Panc1 (cell line): ENCODE measurements at regions not wholly inside any gene's neighbourhood (a gene's known extent, or its start where the extent isn't known, plus 50 kb on each side); places are given as distances from the start of the nearest gene placed in this dataset.

Experiments used
- ATAC-seq: fragments of 200-7000 bp; cut with Tn5 transposase; 2 replicates; pipeline ENCODE4 v1.9.1; 2020; ENCODE audit warnings: mild to moderate bottlenecking, moderate library complexity
- BruUV-seq: library from RNA; stranded (reverse); fragments of 400-500 nt; replicated peaks from 2 replicates; lab custom pipeline; 2021; lab: Mats Ljungman, UMichigan
- CTCF ChIA-PET: fragments of 300-600 bp; sonication (Branson Sonifier 250); formaldehyde crosslinking; loops from one replicate; lab custom pipeline; 2022; ENCODE audit warnings: antibody characterized with exemption; lab: Charles Lee
- POLR2A ChIA-PET: fragments of 300-600 bp; sonication (Branson Sonifier 250); formaldehyde crosslinking; loops from one replicate; lab custom pipeline; 2022; ENCODE audit warnings: antibody characterized with exemption; lab: Charles Lee
- DNase-seq: peaks from one replicate; pipeline ENCODE4 v3.0.0-alpha.2; 2010; ENCODE audit warnings: low read depth, low spot score
- H3K27ac ChIP-seq: 2 replicates; pipeline ENCODE4 v1.5.1; 2011; ENCODE audit warnings: mild to moderate bottlenecking, low read length, inconsistent platforms
- H3K27me3 ChIP-seq: fragments of 200-500 bp; sonication (Bioruptor generic); 2 replicates; pipeline ENCODE4 v1.6.0; 2014; ENCODE audit warnings: low read length, inconsistent platforms; ENCODE audit not compliant: control insufficient read depth, insufficient read depth
- H3K36me3 ChIP-seq: fragments of 200-500 bp; sonication (Bioruptor generic); 2 replicates; pipeline ENCODE4 v1.5.1; 2014; ENCODE audit warnings: inconsistent platforms, mild to moderate bottlenecking, low read length, moderate library complexity; ENCODE audit not compliant: control insufficient read depth, insufficient read depth
- H3K4me1 ChIP-seq: 2 replicates; pipeline ENCODE4 v1.5.1; 2011; ENCODE audit warnings: inconsistent platforms, mild to moderate bottlenecking, low read length, moderate library complexity; ENCODE audit not compliant: control insufficient read depth, insufficient read depth
- H3K4me3 ChIP-seq, 2 experiments: 2 replicates each; pipeline ENCODE4 v1.5.1; 2011 to 2012; ENCODE audit warnings: low read depth in 2 of 2, low read length in 2 of 2, mild to moderate bottlenecking in 2 of 2, inconsistent platforms in 1 of 2, moderate library complexity in 1 of 2
- H3K9me3 ChIP-seq: fragments of 200-500 bp; sonication (Bioruptor generic); 2 replicates; pipeline ENCODE4 v1.5.1; 2014; ENCODE audit warnings: low read depth, mild to moderate bottlenecking, inconsistent platforms, low read length, moderate library complexity; ENCODE audit not compliant: control insufficient read depth, insufficient read depth
- POLR2AphosphoS5 ChIP-seq: IDR thresholded peaks from 2 replicates; pipeline ENCODE4 v1.6.1; 2012; ENCODE audit warnings: mild to moderate bottlenecking, low read depth, low read length, moderate library complexity
- SIN3A ChIP-seq: IDR thresholded peaks from 2 replicates; pipeline ENCODE4 v1.6.1; 2012; ENCODE audit warnings: low read depth, mild to moderate bottlenecking, low read length, moderate library complexity, borderline replicate concordance; ENCODE audit not compliant: insufficient read depth
- TCF7L2 ChIP-seq: IDR thresholded peaks from 2 replicates; pipeline ENCODE4 v1.6.1; 2011; ENCODE audit warnings: mild to moderate bottlenecking, low read depth, low read length, inconsistent platforms
- in situ Hi-C: cut with HindIII; loops from 2 replicates; pipeline ENCODE4 v1.10.0; 2016; ENCODE audit warnings: low sequenced_read_pairs, low pct_unique_long_range_greater_than_20kb
- intact Hi-C: fragments of 100-400 bp; cut with micrococcal nuclease; formaldehyde crosslinking; loops from one replicate; pipeline ENCODE4 v1.10.0; 2022; ENCODE audit not compliant: unreplicated experiment
- TF ChIP-seq, protein P1 (sequence below): fragments of 450-650 bp; IDR thresholded peaks from 2 replicates; pipeline ENCODE4 v1.5.1; 2017; ENCODE audit warnings: mild to moderate bottlenecking
- TF ChIP-seq, protein P2 (sequence below), 2 experiments: IDR thresholded peaks; 2 replicates each; pipeline ENCODE4 v1.6.1; 2011 to 2012; ENCODE audit warnings: low read depth in 2 of 2, control low read depth in 1 of 2, low read length in 1 of 2, mild to moderate bottlenecking in 1 of 2, moderate library complexity in 1 of 2; ENCODE audit not compliant: insufficient read depth in 1 of 2

DNA sequence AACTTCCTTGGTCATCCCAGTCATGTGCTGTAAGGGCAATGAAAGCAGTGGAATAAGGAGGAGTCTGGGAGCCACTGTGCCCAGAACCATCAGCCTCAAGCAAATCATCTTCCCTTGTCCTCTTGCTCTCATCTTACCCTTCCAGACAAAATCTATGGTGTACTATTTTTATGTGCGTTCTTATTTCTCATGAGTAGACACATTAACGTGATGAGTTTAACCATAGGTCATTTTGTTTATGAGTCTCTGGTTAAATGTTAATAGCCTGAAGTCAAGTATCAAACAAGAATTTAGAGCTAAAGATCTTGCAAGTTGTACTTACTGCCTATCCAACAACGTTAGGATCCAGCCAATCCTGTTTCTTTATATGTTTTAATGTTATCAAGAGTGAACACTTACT is 495.3 kb downstream of the SPRY1 start:
- intact Hi-C loops = no loop called here
- DNase-seq = no peak
- Histone ChIP-seq H3K36me3 (no peaks in the 10 kb centered on the region), H3K27me3 (no peaks in the 10 kb centered on the region), H3K4me3 (no peak overlapping the region), H3K9me3 (no peaks in the 10 kb centered on the region), H3K4me1 (no peaks in the 10 kb centered on the region), H3K27ac (no peak overlapping the region; the same call in 1 of the 2 replicates)
- in situ Hi-C loops = no loop called here
- TF ChIP-seq, protein P1, sequence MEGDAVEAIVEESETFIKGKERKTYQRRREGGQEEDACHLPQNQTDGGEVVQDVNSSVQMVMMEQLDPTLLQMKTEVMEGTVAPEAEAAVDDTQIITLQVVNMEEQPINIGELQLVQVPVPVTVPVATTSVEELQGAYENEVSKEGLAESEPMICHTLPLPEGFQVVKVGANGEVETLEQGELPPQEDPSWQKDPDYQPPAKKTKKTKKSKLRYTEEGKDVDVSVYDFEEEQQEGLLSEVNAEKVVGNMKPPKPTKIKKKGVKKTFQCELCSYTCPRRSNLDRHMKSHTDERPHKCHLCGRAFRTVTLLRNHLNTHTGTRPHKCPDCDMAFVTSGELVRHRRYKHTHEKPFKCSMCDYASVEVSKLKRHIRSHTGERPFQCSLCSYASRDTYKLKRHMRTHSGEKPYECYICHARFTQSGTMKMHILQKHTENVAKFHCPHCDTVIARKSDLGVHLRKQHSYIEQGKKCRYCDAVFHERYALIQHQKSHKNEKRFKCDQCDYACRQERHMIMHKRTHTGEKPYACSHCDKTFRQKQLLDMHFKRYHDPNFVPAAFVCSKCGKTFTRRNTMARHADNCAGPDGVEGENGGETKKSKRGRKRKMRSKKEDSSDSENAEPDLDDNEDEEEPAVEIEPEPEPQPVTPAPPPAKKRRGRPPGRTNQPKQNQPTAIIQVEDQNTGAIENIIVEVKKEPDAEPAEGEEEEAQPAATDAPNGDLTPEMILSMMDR = no peak
- TF ChIP-seq, protein P2, sequence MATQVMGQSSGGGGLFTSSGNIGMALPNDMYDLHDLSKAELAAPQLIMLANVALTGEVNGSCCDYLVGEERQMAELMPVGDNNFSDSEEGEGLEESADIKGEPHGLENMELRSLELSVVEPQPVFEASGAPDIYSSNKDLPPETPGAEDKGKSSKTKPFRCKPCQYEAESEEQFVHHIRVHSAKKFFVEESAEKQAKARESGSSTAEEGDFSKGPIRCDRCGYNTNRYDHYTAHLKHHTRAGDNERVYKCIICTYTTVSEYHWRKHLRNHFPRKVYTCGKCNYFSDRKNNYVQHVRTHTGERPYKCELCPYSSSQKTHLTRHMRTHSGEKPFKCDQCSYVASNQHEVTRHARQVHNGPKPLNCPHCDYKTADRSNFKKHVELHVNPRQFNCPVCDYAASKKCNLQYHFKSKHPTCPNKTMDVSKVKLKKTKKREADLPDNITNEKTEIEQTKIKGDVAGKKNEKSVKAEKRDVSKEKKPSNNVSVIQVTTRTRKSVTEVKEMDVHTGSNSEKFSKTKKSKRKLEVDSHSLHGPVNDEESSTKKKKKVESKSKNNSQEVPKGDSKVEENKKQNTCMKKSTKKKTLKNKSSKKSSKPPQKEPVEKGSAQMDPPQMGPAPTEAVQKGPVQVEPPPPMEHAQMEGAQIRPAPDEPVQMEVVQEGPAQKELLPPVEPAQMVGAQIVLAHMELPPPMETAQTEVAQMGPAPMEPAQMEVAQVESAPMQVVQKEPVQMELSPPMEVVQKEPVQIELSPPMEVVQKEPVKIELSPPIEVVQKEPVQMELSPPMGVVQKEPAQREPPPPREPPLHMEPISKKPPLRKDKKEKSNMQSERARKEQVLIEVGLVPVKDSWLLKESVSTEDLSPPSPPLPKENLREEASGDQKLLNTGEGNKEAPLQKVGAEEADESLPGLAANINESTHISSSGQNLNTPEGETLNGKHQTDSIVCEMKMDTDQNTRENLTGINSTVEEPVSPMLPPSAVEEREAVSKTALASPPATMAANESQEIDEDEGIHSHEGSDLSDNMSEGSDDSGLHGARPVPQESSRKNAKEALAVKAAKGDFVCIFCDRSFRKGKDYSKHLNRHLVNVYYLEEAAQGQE (IDR thresholded peaks at IDR 0.05; ENCODE audit: insufficient read depth in 1 of 2, low read depth in 2 of 2, low read length in 1 of 2) = no peak
- TF ChIP-seq POLR2AphosphoS5 (no peak), TCF7L2 (no peak), SIN3A (no peak)
- ChIA-PET CTCF (no interaction called here), POLR2A (no interaction called here)
- no peak for ATAC-seq
- no TSS peak for BruUV-seq

DNA sequence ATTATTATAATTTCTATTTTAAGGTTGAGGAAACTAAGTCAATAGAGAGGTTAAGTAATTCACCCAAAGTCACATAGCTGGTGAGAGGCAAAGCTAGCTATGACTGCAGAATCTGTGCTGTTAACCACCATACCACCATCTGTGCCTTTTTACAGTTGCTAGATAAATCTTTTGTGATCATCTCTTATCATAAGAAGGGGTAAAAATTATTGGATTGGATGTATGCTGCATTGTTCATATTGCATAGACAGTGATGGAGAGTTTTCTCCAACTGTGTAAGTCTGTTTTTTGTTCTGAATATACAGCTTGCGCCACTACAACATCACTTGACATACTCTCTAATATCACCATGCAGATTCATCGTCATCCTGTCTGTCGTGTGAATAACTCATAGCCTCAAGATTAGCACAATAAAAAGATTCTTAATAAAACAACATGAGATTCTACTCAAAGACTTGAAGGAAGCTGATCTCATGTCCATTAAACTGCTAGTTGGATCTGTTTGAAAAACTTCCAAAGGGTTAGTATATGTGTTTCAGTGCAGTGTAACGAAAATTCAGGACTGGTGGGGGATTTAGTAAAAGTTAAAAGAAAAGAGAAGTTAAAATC is 495.9 kb downstream of the SPRY1 start:
- intact Hi-C loops = no loop called here
- 0 out of 2 replicates have a peak overlapping the region, but pooled peaks have one; percentile 29 for H3K27ac ChIP-seq
- in situ Hi-C loops = no loop called here
- TF ChIP-seq POLR2AphosphoS5 (no peak), SIN3A (no peak), TCF7L2 (no peak)
- TF ChIP-seq, protein P1 = no peak
- TF ChIP-seq, protein P2 (IDR thresholded peaks at IDR 0.05; ENCODE audit: insufficient read depth in 1 of 2, low read depth in 2 of 2, low read length in 1 of 2) = no peak
- DNase-seq (no peak), ATAC-seq (no peak)
- no peaks in the 10 kb centered on the region for H3K4me1 ChIP-seq
- ChIA-PET CTCF (no interaction called here), POLR2A (no interaction called here)
- no TSS peak for BruUV-seq
- no peaks in the 10 kb centered on the region for H3K9me3 ChIP-seq
- no peaks in the 10 kb centered on the region for H3K36me3 ChIP-seq
- H3K4me3 ChIP-seq = no peak overlapping the region
- no peaks in the 10 kb centered on the region for H3K27me3 ChIP-seq
